ENCODE measurements at regions not wholly inside any gene's neighbourhood (a gene's known extent, or its start where the extent isn't known, plus 50 kb on each side); places are given as distances from the start of the nearest gene placed in this dataset.

GRCh38 chr4:135949931-135950330 lies 1582.4 kb downstream of the PCDH18 start:
- no peak for TF ChIP-seq CTCF (IDR thresholded peaks at IDR 0.05 in 4 of 5, conservative IDR thresholded peaks at IDR 0.05 in 1 of 5)
- no peak for TF ChIP-seq POLR2A (IDR thresholded peaks at IDR 0.05)
